GM20000 (cell line): ENCODE measurements at regions not wholly inside any gene's neighbourhood (a gene's known extent, or its start where the extent isn't known, plus 50 kb on each side); places are given as distances from the start of the nearest gene placed in this dataset.

ENCODE experiments used
- DNase-seq: peaks from one replicate; pipeline ENCODE4 v3.0.0; 2012; ENCODE audit warnings: low spot score
- TF ChIP-seq, protein P1 (sequence below): IDR thresholded peaks from 2 replicates; pipeline ENCODE4 v1.5.1; 2012; ENCODE audit warnings: mild to moderate bottlenecking, control low read depth; ENCODE audit errors: extremely low read depth, missing control alignments

DNA sequence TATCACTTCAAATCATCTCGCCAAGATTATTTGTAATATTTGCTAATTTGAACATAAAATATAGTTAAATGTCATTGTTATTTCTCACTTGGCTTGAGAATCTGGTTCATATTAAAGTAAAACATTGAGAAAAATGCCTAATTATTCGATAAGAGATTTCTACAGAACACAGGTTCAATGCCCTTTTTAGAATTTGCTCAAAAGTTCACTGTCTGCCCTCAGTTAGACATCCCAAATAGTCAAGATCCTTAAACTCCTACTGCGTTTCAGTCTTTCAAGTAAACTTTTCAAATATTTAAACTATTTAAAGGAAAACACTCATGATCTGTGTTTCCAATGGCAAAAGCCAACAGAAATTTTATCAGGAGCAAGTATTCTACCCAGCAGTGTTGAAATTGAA is 204.1 kb upstream of the AGTR1 start:
- TF ChIP-seq, protein P1, sequence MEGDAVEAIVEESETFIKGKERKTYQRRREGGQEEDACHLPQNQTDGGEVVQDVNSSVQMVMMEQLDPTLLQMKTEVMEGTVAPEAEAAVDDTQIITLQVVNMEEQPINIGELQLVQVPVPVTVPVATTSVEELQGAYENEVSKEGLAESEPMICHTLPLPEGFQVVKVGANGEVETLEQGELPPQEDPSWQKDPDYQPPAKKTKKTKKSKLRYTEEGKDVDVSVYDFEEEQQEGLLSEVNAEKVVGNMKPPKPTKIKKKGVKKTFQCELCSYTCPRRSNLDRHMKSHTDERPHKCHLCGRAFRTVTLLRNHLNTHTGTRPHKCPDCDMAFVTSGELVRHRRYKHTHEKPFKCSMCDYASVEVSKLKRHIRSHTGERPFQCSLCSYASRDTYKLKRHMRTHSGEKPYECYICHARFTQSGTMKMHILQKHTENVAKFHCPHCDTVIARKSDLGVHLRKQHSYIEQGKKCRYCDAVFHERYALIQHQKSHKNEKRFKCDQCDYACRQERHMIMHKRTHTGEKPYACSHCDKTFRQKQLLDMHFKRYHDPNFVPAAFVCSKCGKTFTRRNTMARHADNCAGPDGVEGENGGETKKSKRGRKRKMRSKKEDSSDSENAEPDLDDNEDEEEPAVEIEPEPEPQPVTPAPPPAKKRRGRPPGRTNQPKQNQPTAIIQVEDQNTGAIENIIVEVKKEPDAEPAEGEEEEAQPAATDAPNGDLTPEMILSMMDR, result no peak
- DNase-seq, result no peak

DNA sequence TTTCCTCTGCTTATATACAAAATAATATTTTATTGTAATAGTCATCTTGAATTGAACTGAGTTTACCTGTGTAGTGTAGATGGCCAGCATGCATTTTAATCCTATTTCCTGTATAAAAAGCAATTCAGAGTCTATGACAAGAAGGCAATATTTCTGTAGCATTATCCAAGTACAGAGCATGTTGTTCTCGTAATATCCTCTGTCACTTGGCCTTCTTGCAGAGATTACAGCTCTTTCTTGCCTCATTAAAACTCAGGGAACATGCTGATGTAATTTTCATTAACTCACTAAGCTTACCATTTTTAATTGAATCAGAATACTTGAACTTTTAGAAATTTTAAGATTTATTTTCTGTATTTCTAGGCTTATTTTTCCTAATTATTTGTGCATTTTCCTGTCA is 203.3 kb upstream of the AGTR1 start:
- TF ChIP-seq, protein P1, result no peak
- DNase-seq, result no peak

GRCh38 chr3:148500881-148501280 is 196.8 kb upstream of the AGTR1 start:
- TF ChIP-seq, protein P1, result no peak
- DNase-seq, result no peak

DNA sequence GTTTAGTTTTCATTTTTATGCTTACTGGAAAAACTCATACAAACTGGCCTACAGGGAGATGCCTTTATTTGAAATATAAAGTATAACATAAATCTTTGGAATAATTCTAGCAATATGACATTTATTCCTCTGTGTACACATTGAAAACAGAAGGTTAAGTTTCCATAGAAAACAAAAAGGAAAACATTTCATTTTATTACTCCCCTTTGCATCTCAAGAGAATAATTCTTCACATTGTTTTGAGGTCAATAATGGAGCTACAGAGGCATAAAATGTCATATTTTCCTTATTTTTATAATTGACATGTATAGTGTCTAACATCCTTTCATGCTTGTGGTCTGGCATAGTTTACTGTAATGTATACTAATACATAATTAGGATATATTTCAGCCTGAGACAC is 187.6 kb upstream of the AGTR1 start:
- TF ChIP-seq, protein P1, result no peak
- DNase-seq, result no peak

- TF ChIP-seq, protein P1, result no peak
- no peak for DNase-seq
These were observed 187.1 kb upstream of the AGTR1 start for GRCh38 chr3:148510561-148510960.

- no peak for DNase-seq
- TF ChIP-seq, protein P1, result no peak
These were observed 185.1 kb upstream of the AGTR1 start for GRCh38 chr3:148512648-148513047.

DNA sequence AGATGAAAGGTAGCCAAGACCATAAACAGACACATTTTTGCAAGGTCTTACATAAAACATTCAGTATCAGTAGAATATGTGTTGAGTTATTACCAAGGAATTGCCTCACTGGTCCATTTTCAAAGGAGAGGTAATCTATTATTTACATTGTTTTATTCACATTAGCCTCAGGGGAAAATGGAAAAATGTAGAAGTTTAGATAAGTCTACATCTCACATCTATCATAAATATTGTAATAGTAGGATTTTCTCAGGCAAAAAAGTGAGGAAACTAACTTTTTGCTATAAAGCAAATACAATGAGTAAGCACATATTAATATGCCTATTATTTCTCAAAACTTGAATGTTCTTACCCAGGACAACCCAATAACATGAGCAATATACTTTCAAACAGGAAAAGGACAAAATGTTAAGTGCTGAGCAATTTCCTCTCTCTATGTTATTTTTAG is 184.6 kb upstream of the AGTR1 start:
- TF ChIP-seq, protein P1, result no peak
- no peak for DNase-seq
